Vagina (tissue), 2 donors: ENCODE measurements at regions not wholly inside any gene's neighbourhood (a gene's known extent, or its start where the extent isn't known, plus 50 kb on each side); places are given as distances from the start of the nearest gene placed in this dataset.

Experiments used
- CTCF ChIP-seq, 3 experiments: fragments of 450-650 bp in 2 of 3; fragments of 200-600 bp in 1 of 3; sonication (generic) in 1 of 3; IDR thresholded peaks; one replicate each; pipeline ENCODE4 v1.5.1; 2017 to 2019; ENCODE audit warnings: antibody characterized with exemption in 3 of 3, mild to moderate bottlenecking in 2 of 3, moderate library complexity in 2 of 3
- POLR2A ChIP-seq, 2 donors: fragments of 450-650 bp; IDR thresholded peaks; one replicate each; pipeline ENCODE4 v1.6.1; 2017; ENCODE audit warnings: antibody characterized with exemption in 2 of 2, mild to moderate bottlenecking in 2 of 2, moderate library complexity in 2 of 2
- POLR2AphosphoS5 ChIP-seq, 2 donors: sonication (generic); formaldehyde crosslinking; IDR thresholded peaks; one replicate each; pipeline ENCODE4 v1.9.0; 2017; ENCODE audit warnings: antibody characterized with exemption in 2 of 2, mild to moderate bottlenecking in 2 of 2, low read depth in 1 of 2; ENCODE audit not compliant: insufficient read depth in 1 of 2

- TF ChIP-seq POLR2A (IDR thresholded peaks at IDR 0.05) (no peak), CTCF (IDR thresholded peaks at IDR 0.05) (no peak), POLR2AphosphoS5 (IDR thresholded peaks at IDR 0.05; ENCODE audit: insufficient read depth in 1 of 2, low read depth in 1 of 2) (no peak)
Measured at GRCh38 chr16:59510008-59510424, 775.9 kb upstream of the GOT2 start.
